Left cardiac atrium (tissue), 4 donors: ENCODE measurements at regions not wholly inside any gene's neighbourhood (a gene's known extent, or its start where the extent isn't known, plus 50 kb on each side); places are given as distances from the start of the nearest gene placed in this dataset.

Experiments used
- ATAC-seq, 2 donors: fragments of 200-7000 bp; cut with Tn5 transposase; one replicate each; pipeline ENCODE4 v1.9.1; 2020; ENCODE audit warnings: mild to moderate bottlenecking in 2 of 2, moderate library complexity in 2 of 2
- DNase-seq: peaks from one replicate; pipeline ENCODE4 v3.0.0-alpha.2; 2020
- intact Hi-C, 2 donors: fragments of 100-400 bp; cut with DNase I; formaldehyde crosslinking; loops; one replicate each; pipeline versions ENCODE4 v1.14.1 to v1.15.1; 2022 to 2023
- donor health status: DM: no; HTN: yes; CAD: no.
- donor health status: DM: no; HTN: yes; CAD: no; lungs with severe emphysema.
- donor health status: DM: yes; HTN: yes; CAD: no.
- donor health status: Dilated cardiomyopathy.

GRCh38 chr1:87906078-87906477 is 577.4 kb downstream of the LMO4 start:
- intact Hi-C loops = no loop called here
- ATAC-seq (no peak), DNase-seq (no peak)

GRCh38 chr1:87913361-87913760 is 584.7 kb downstream of the LMO4 start:
- intact Hi-C loops = no loop called here
- ATAC-seq = no peak

GRCh38 chr1:87914396-87914795 is 585.7 kb downstream of the LMO4 start:
- intact Hi-C loops = no loop called here
- ATAC-seq = no peak
- DNase-seq = no peak

More at GRCh38 chr1:87913361-87913760, 584.7 kb downstream of the LMO4 start:
- DNase-seq = no peak

- DNase-seq (no peak), ATAC-seq (no peak)
- intact Hi-C loops = no loop called here
Observed at GRCh38 chr1:87915771-87916170, 587.1 kb downstream of the LMO4 start.

GRCh38 chr1:87916965-87917364 is 588.3 kb downstream of the LMO4 start:
- DNase-seq = no peak
- no peak for ATAC-seq
- intact Hi-C loops = no loop called here

- DNase-seq (no peak), ATAC-seq (no peak)
- intact Hi-C loops = no loop called here
Observed at GRCh38 chr1:87918398-87918797, 589.7 kb downstream of the LMO4 start.

- ATAC-seq (no peak), DNase-seq (no peak)
- intact Hi-C loops = no loop called here
Observed at GRCh38 chr1:87922885-87923284, 594.2 kb downstream of the LMO4 start.

GRCh38 chr1:87926131-87926830 is 597.6 kb downstream of the LMO4 start:
- no peak for ATAC-seq
- intact Hi-C loops = no loop called here

GRCh38 chr1:87926921-87927320 is 598.2 kb downstream of the LMO4 start:
- ATAC-seq = no peak
- DNase-seq = no peak
- intact Hi-C loops = no loop called here

More at GRCh38 chr1:87926131-87926830, 597.6 kb downstream of the LMO4 start:
- no peak for DNase-seq

- DNase-seq (no peak), ATAC-seq (no peak)
- intact Hi-C loops = no loop called here
Observed at GRCh38 chr1:87927391-87928280, 599.0 kb downstream of the LMO4 start.

GRCh38 chr1:87928623-87929022 is 599.9 kb downstream of the LMO4 start:
- ATAC-seq (no peak), DNase-seq (no peak)
- intact Hi-C loops = no loop called here

- no peak for DNase-seq
- intact Hi-C loops = no loop called here
- no peak for ATAC-seq
Observed at GRCh38 chr1:87929906-87930305, 601.2 kb downstream of the LMO4 start.

- no peak for DNase-seq
- intact Hi-C loops = no loop called here
- ATAC-seq = no peak
Observed at GRCh38 chr1:87930796-87931195, 602.1 kb downstream of the LMO4 start.

GRCh38 chr1:87933171-87933570 is 604.5 kb downstream of the LMO4 start:
- ATAC-seq = no peak
- DNase-seq = no peak
- intact Hi-C loops = no loop called here

- intact Hi-C loops = no loop called here
- DNase-seq (no peak), ATAC-seq (no peak)
Observed at GRCh38 chr1:87935130-87935529, 606.5 kb downstream of the LMO4 start.

- no peak for ATAC-seq
- DNase-seq = no peak
- intact Hi-C loops = no loop called here
Observed at GRCh38 chr1:87937831-87938395, 609.2 kb downstream of the LMO4 start.

- intact Hi-C loops = no loop called here
- no peak for DNase-seq
- no peak for ATAC-seq
Observed at GRCh38 chr1:87938631-87939030, 610.0 kb downstream of the LMO4 start.

- ATAC-seq = no peak
- intact Hi-C loops = no loop called here
- no peak for DNase-seq
Observed at GRCh38 chr1:87939444-87939843, 610.8 kb downstream of the LMO4 start.

- DNase-seq (no peak), ATAC-seq (no peak)
- intact Hi-C loops = no loop called here
Observed at GRCh38 chr1:87940421-87940820, 611.7 kb downstream of the LMO4 start.

GRCh38 chr1:87941337-87941946 is 612.8 kb downstream of the LMO4 start:
- ATAC-seq (no peak), DNase-seq (no peak)
- intact Hi-C loops = no loop called here
